CD14-positive monocyte (primary cell): ENCODE measurements at regions not wholly inside any gene's neighbourhood (a gene's known extent, or its start where the extent isn't known, plus 50 kb on each side); places are given as distances from the start of the nearest gene placed in this dataset.

Experiments used
- DNase-seq, 3 donors: peaks; one replicate each; pipeline ENCODE4 v3.0.0-alpha.2; 2011 to 2022
- H2AFZ ChIP-seq: 2 replicates; pipeline ENCODE4 v1.6.0; 2012; ENCODE audit warnings: mild to moderate bottlenecking, low read depth, low read length, inconsistent platforms; ENCODE audit not compliant: insufficient read depth, poor library complexity, severe bottlenecking
- H3K27ac ChIP-seq, 2 donors: 1 replicate in 1 of 2; 2 replicates in 1 of 2; pipeline ENCODE4 v1.5.1; 2012 to 2013; ENCODE audit warnings: low read length in 2 of 2, control low read depth in 1 of 2, inconsistent platforms in 1 of 2, low read depth in 1 of 2, mild to moderate bottlenecking in 1 of 2
- H3K27me3 ChIP-seq, 2 donors: one replicate each; pipeline versions ENCODE4 v1.6.0 to v1.6.1; 2011 to 2013; ENCODE audit warnings: low read length in 2 of 2; ENCODE audit not compliant: control insufficient read depth in 2 of 2, insufficient read depth in 2 of 2
- H3K36me3 ChIP-seq, 2 donors: replicated peaks in 1 of 2; 1 replicate in 1 of 2; 2 replicates in 1 of 2; pipeline versions ENCODE4 v1.5.1 to v1.6.1; 2012 to 2013; ENCODE audit warnings: low read length in 2 of 2, control low read depth in 1 of 2, inconsistent platforms in 1 of 2, mild to moderate bottlenecking in 1 of 2; ENCODE audit not compliant: insufficient read depth in 2 of 2, control insufficient read depth in 1 of 2
- H3K4me1 ChIP-seq, 2 donors: 1 replicate in 1 of 2; 2 replicates in 1 of 2; pipeline versions ENCODE4 v1.5.1 to v1.6.1; 2012 to 2013; ENCODE audit warnings: low read length in 2 of 2, control low read depth in 1 of 2, inconsistent platforms in 1 of 2, mild to moderate bottlenecking in 1 of 2, moderate library complexity in 1 of 2; ENCODE audit not compliant: insufficient read depth in 2 of 2, control insufficient read depth in 1 of 2
- H3K4me2 ChIP-seq: replicated peaks from 2 replicates; pipeline ENCODE3; 2012; ENCODE audit warnings: low read length, moderate library complexity, mild to moderate bottlenecking; ENCODE audit not compliant: poor library complexity, severe bottlenecking; ENCODE audit errors: extremely low read depth
- H3K4me3 ChIP-seq, 3 experiments: fragments of 200-600 bp in 1 of 3; sonication (generic) in 1 of 3; replicated peaks in 1 of 3; 1 replicate in 2 of 3; 2 replicates in 1 of 3; pipeline ENCODE4 v1.5.1; 2011 to 2013; ENCODE audit warnings: low read length in 3 of 3, mild to moderate bottlenecking in 3 of 3, control low read depth in 2 of 3, low read depth in 2 of 3, inconsistent platforms in 1 of 3, moderate library complexity in 1 of 3
- H3K79me2 ChIP-seq: 2 replicates; pipeline ENCODE4 v1.6.0; 2012; ENCODE audit warnings: mild to moderate bottlenecking, control low read depth, inconsistent platforms, low read length, moderate library complexity; ENCODE audit not compliant: insufficient read depth
- H3K9ac ChIP-seq: 2 replicates; pipeline ENCODE4 v1.6.0; 2017; ENCODE audit warnings: low read length, mild to moderate bottlenecking; ENCODE audit not compliant: insufficient read depth, poor library complexity, severe bottlenecking
- H3K9me3 ChIP-seq, 2 donors: replicated peaks in 1 of 2; 1 replicate in 1 of 2; 2 replicates in 1 of 2; pipeline versions ENCODE4 v1.5.1 to v1.6.1; 2012 to 2013; ENCODE audit warnings: low read length in 2 of 2, control low read depth in 1 of 2; ENCODE audit not compliant: control insufficient read depth in 1 of 2, insufficient read depth in 1 of 2
- H4K20me1 ChIP-seq: 2 replicates; pipeline ENCODE4 v1.6.0; 2012; ENCODE audit warnings: mild to moderate bottlenecking, low read length, control low read depth, moderate library complexity; ENCODE audit not compliant: insufficient read depth
- H3K27ac Mint-ChIP-seq, 7 donors: one replicate each; pipeline ENCODE4 v1.8.0; 2020; ENCODE audit warnings: mild to moderate bottlenecking in 7 of 7, mixed read lengths in 7 of 7, moderate library complexity in 6 of 7, inconsistent platforms in 2 of 7
- H3K27me3 Mint-ChIP-seq, 3 donors: one replicate each; pipeline ENCODE4 v1.8.0; 2021 to 2022; ENCODE audit warnings: low read depth in 3 of 3, mild to moderate bottlenecking in 3 of 3, mixed read lengths in 3 of 3, moderate library complexity in 3 of 3, inconsistent platforms in 1 of 3
- H3K36me3 Mint-ChIP-seq, 2 donors: one replicate each; pipeline ENCODE4 v1.8.0; 2020; ENCODE audit warnings: mixed read lengths in 2 of 2, inconsistent platforms in 1 of 2, mild to moderate bottlenecking in 1 of 2
- H3K4me1 Mint-ChIP-seq: one replicate; pipeline ENCODE4 v1.8.0; 2020; ENCODE audit warnings: mild to moderate bottlenecking, mixed read lengths
- H3K4me3 Mint-ChIP-seq, 2 donors: one replicate each; pipeline ENCODE4 v1.8.0; 2020; ENCODE audit warnings: mild to moderate bottlenecking in 2 of 2, mixed read lengths in 2 of 2, moderate library complexity in 1 of 2
- H3K9me3 Mint-ChIP-seq, 7 donors: one replicate each; pipeline ENCODE4 v1.8.0; 2020 to 2022; ENCODE audit warnings: mixed read lengths in 7 of 7, mild to moderate bottlenecking in 6 of 7, moderate library complexity in 6 of 7, inconsistent platforms in 2 of 7
- WGBS: methylation state at CpG from one replicate; pipeline ENCODE4 v1.1.5; 2013; ENCODE audit warnings: missing lambda C conversion rate; ENCODE audit not compliant: insufficient coverage; 5-methylcytosine and 5-hydroxymethylcytosine counted together
- intact Hi-C, 2 donors: fragments of 100-400 bp; cut with micrococcal nuclease; formaldehyde crosslinking; loops; one replicate each; pipeline versions ENCODE4 v1.15.0 to v1.15.1; 2023
- TF ChIP-seq, protein P1 (sequence below): fragments of 200-600 bp; IDR thresholded peaks from one replicate; pipeline ENCODE4 v1.8.0; 2022; ENCODE audit warnings: antibody characterized with exemption, mild to moderate bottlenecking

DNA sequence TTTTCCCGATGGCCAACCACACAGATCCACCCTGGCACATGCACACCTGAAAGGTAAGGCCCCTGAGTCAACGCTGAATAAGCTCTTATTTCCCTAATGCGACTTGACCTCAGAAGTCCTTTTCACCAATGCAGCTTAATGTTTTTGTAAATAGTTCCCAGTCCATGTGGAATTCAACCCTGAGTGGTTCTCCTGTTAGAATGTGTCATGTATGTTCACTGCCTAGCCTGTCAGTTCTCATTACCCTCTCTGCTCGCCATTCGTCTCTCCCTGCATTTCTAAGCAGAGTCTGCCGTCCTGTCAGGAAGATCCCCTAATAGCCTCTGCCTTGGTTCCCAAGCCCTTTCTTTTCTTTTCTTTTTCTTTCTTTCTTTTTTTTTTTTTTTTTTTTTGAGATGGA, 392.6 kb upstream of the SHH start:
- Histone ChIP-seq H3K4me3 (no peak overlapping the region), H3K9ac (no peak overlapping the region), H3K27me3 (no peaks in the 10 kb centered on the region), H2AFZ (no peak overlapping the region), H3K9me3 (no peaks in the 10 kb centered on the region), H3K4me2 (no peak overlapping the region), H4K20me1 (no peaks in the 10 kb centered on the region), H3K36me3 (no peaks in the 10 kb centered on the region), H3K27ac (no peak overlapping the region), H3K4me1 (no peaks in the 10 kb centered on the region), H3K79me2 (no peaks in the 10 kb centered on the region)
- no peak overlapping the region for H3K4me3 Mint-ChIP-seq
- H3K4me1 Mint-ChIP-seq: no peaks in the 10 kb centered on the region
- TF ChIP-seq, protein P1, sequence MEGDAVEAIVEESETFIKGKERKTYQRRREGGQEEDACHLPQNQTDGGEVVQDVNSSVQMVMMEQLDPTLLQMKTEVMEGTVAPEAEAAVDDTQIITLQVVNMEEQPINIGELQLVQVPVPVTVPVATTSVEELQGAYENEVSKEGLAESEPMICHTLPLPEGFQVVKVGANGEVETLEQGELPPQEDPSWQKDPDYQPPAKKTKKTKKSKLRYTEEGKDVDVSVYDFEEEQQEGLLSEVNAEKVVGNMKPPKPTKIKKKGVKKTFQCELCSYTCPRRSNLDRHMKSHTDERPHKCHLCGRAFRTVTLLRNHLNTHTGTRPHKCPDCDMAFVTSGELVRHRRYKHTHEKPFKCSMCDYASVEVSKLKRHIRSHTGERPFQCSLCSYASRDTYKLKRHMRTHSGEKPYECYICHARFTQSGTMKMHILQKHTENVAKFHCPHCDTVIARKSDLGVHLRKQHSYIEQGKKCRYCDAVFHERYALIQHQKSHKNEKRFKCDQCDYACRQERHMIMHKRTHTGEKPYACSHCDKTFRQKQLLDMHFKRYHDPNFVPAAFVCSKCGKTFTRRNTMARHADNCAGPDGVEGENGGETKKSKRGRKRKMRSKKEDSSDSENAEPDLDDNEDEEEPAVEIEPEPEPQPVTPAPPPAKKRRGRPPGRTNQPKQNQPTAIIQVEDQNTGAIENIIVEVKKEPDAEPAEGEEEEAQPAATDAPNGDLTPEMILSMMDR: no peak
- DNase-seq: no peak
- H3K27ac Mint-ChIP-seq: no peak overlapping the region
- peaks cover 0 to 7% (median 1%) of the 10 kb centered on the region in 7 donors for H3K9me3 Mint-ChIP-seq
- intact Hi-C loops: no loop called here
- no peaks in the 10 kb centered on the region for H3K36me3 Mint-ChIP-seq
- WGBS: 50% methylated on average over 1 of the region's 6 CpGs
- H3K27me3 Mint-ChIP-seq: peaks cover 0 to 7% (median 2%) of the 10 kb centered on the region in 3 donors

DNA sequence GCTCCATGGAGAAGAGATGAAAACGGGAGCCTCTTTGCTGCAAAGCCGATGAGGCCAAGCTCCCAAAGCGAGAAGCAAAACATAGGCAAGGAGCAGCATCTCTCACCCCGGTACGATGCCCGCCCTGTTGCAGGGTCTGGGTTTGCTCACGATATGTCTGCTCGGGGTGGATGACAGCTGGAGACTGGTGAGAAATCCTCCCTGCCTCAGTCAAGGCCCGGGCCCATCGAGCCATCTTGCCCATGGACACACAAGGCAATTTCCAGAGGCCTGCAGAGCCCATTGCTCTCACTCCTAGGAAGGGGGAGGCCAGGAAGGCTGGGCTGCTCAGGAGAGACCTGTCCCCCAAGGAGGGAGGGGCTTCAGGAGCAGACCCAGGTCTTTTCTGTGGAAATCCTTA, 391.7 kb upstream of the SHH start:
- Histone ChIP-seq H3K27me3 (no peaks in the 10 kb centered on the region), H3K9me3 (no peaks in the 10 kb centered on the region), H4K20me1 (no peaks in the 10 kb centered on the region), H3K4me3 (no peak overlapping the region), H3K9ac (no peak overlapping the region), H3K79me2 (no peaks in the 10 kb centered on the region), H3K27ac (no peak overlapping the region), H3K4me1 (no peaks in the 10 kb centered on the region), H2AFZ (no peak overlapping the region), H3K36me3 (no peaks in the 10 kb centered on the region), H3K4me2 (no peak overlapping the region)
- Mint-ChIP-seq H3K27me3 (peaks cover 0 to 7% (median 2%) of the 10 kb centered on the region in 3 donors), H3K4me1 (no peaks in the 10 kb centered on the region), H3K27ac (no peak overlapping the region), H3K9me3 (peaks cover 0 to 5% (median 0%) of the 10 kb centered on the region in 7 donors), H3K4me3 (no peak overlapping the region), H3K36me3 (no peaks in the 10 kb centered on the region)
- intact Hi-C loops: no loop called here
- TF ChIP-seq, protein P1: no peak
- 92% methylated on average over 7 of the region's 10 CpGs for WGBS
- no peak for DNase-seq
